HEK293 (cell line): ENCODE measurements at regions not wholly inside any gene's neighbourhood (a gene's known extent, or its start where the extent isn't known, plus 50 kb on each side); places are given as distances from the start of the nearest gene placed in this dataset.

Source experiments
- CTCF ChIA-PET: fragments of 350-600 bp; formaldehyde crosslinking; extraction: SDS; loops from one replicate; lab custom pipeline; 2021; ENCODE audit warnings: antibody characterized with exemption; lab: Yijun Ruan, JAX
- POLR2A ChIA-PET: fragments of 300-600 bp; formaldehyde crosslinking; extraction: SDS; loops from one replicate; lab custom pipeline; 2020; ENCODE audit warnings: antibody characterized with exemption, inconsistent platforms; lab: Yijun Ruan, JAX
- H3K27ac ChIP-seq: fragments of 200-500 bp; sonication (Bioruptor generic); 2 replicates; pipeline ENCODE4 v1.5.1; 2014; ENCODE audit warnings: low read depth, low read length, control low read depth, inconsistent platforms; ENCODE audit errors: extremely low read depth
- H3K36me3 ChIP-seq, 2 experiments: fragments of 200-500 bp in 1 of 2; sonication (Bioruptor generic) in 1 of 2; 1 replicate in 1 of 2; 2 replicates in 1 of 2; pipeline ENCODE4 v1.5.1; 2014 to 2017; ENCODE audit warnings: inconsistent platforms in 2 of 2, low read length in 2 of 2; ENCODE audit not compliant: control insufficient read depth in 2 of 2, insufficient read depth in 1 of 2
- H3K4me1 ChIP-seq: fragments of 200-500 bp; sonication (Bioruptor generic); 2 replicates; pipeline ENCODE4 v1.5.1; 2014; ENCODE audit warnings: mild to moderate bottlenecking, low read length, inconsistent platforms; ENCODE audit not compliant: control insufficient read depth, insufficient read depth
- H3K4me3 ChIP-seq: 2 replicates; pipeline ENCODE4 v1.5.1; 2011; ENCODE audit warnings: low read depth, mild to moderate bottlenecking, control low read depth, low read length, moderate library complexity
- H3K9me3 ChIP-seq: fragments of 200-500 bp; sonication (Bioruptor generic); 2 replicates; pipeline ENCODE4 v1.5.1; 2014; ENCODE audit warnings: low read depth, low read length, inconsistent platforms; ENCODE audit not compliant: control insufficient read depth, insufficient read depth
- GLIS2 ChIP-seq: fragments of 450-650 bp; formaldehyde crosslinking; IDR thresholded peaks from 2 replicates; pipeline ENCODE4 v1.5.1; 2016; ENCODE audit warnings: missing biosample characterization, missing genetic modification characterization
- HOXC10 ChIP-seq: sonication (generic); formaldehyde crosslinking; IDR thresholded peaks from 2 replicates; pipeline ENCODE4 v1.8.1; 2023; ENCODE audit warnings: mild to moderate bottlenecking, missing genetic modification reagents
- OSR2 ChIP-seq: fragments of 450-650 bp; formaldehyde crosslinking; IDR thresholded peaks from 2 replicates; pipeline ENCODE4 v1.5.1; 2016; ENCODE audit warnings: missing biosample characterization, missing genetic modification characterization
- PATZ1 ChIP-seq: fragments of 450-650 bp; formaldehyde crosslinking; IDR thresholded peaks from 2 replicates; pipeline ENCODE4 v1.5.1; 2016; ENCODE audit warnings: missing biosample characterization, missing genetic modification characterization
- PRDM6 ChIP-seq: fragments of 450-650 bp; formaldehyde crosslinking; IDR thresholded peaks from 2 replicates; pipeline ENCODE4 v1.5.1; 2017; ENCODE audit warnings: missing biosample characterization, missing genetic modification characterization
- RBAK ChIP-seq: fragments of 450-650 bp; formaldehyde crosslinking; IDR thresholded peaks from 2 replicates; pipeline ENCODE4 v1.5.1; 2016; ENCODE audit warnings: missing biosample characterization, missing genetic modification characterization
- SP2 ChIP-seq: fragments of 450-650 bp; formaldehyde crosslinking; IDR thresholded peaks from 2 replicates; pipeline ENCODE4 v1.5.1; 2016; ENCODE audit warnings: missing biosample characterization, missing genetic modification characterization
- YY2 ChIP-seq: fragments of 450-650 bp; formaldehyde crosslinking; IDR thresholded peaks from 2 replicates; pipeline ENCODE4 v1.5.1; 2016; ENCODE audit warnings: missing biosample characterization, missing genetic modification characterization
- ZNF138 ChIP-seq: fragments of 450-650 bp; formaldehyde crosslinking; IDR thresholded peaks from 2 replicates; pipeline ENCODE4 v1.5.1; 2016; ENCODE audit warnings: missing biosample characterization, missing genetic modification characterization, borderline replicate concordance
- ZNF148 ChIP-seq: fragments of 450-650 bp; formaldehyde crosslinking; IDR thresholded peaks from 2 replicates; pipeline ENCODE4 v1.5.0; 2017; ENCODE audit warnings: missing biosample characterization, missing genetic modification characterization, borderline replicate concordance
- ZNF16 ChIP-seq: fragments of 450-650 bp; formaldehyde crosslinking; IDR thresholded peaks from 2 replicates; pipeline ENCODE4 v1.5.1; 2016; ENCODE audit warnings: low read depth, missing biosample characterization, missing genetic modification characterization
- ZNF223 ChIP-seq: fragments of 450-650 bp; formaldehyde crosslinking; IDR thresholded peaks from 2 replicates; pipeline ENCODE4 v1.5.1; 2016; ENCODE audit warnings: missing biosample characterization, missing genetic modification characterization
- ZNF280C ChIP-seq: fragments of 450-650 bp; formaldehyde crosslinking; IDR thresholded peaks from 2 replicates; pipeline ENCODE4 v1.5.1; 2016; ENCODE audit warnings: missing biosample characterization, missing genetic modification characterization
- ZNF280D ChIP-seq: fragments of 450-650 bp; formaldehyde crosslinking; IDR thresholded peaks from 2 replicates; pipeline ENCODE4 v1.5.1; 2016; ENCODE audit warnings: missing biosample characterization, missing genetic modification characterization
- ZNF391 ChIP-seq: fragments of 450-650 bp; formaldehyde crosslinking; IDR thresholded peaks from 2 replicates; pipeline ENCODE4 v1.5.1; 2016; ENCODE audit warnings: low read depth, missing biosample characterization, missing genetic modification characterization, borderline replicate concordance
- ZNF571 ChIP-seq: fragments of 450-650 bp; formaldehyde crosslinking; IDR thresholded peaks from 2 replicates; pipeline ENCODE4 v1.5.0; 2017; ENCODE audit warnings: missing biosample characterization, missing genetic modification characterization
- ZNF701 ChIP-seq: fragments of 450-650 bp; formaldehyde crosslinking; IDR thresholded peaks from 2 replicates; pipeline ENCODE4 v1.5.1; 2016; ENCODE audit warnings: missing biosample characterization, missing genetic modification characterization
- ZNF768 ChIP-seq: fragments of 450-650 bp; formaldehyde crosslinking; IDR thresholded peaks from 2 replicates; pipeline ENCODE4 v1.5.1; 2018; ENCODE audit warnings: missing biosample characterization, mild to moderate bottlenecking, missing genetic modification characterization

- POLR2A ChIA-PET: no interaction called here
- no peaks in the 10 kb centered on the region for H3K9me3 ChIP-seq
- no peaks in the 10 kb centered on the region for H3K36me3 ChIP-seq
- no peak overlapping the region for H3K4me3 ChIP-seq
- no peak overlapping the region for H3K27ac ChIP-seq
- no peak for TF ChIP-seq ZNF571 (tag by site-specific recombination)
- no peak for TF ChIP-seq ZNF148
- TF ChIP-seq PRDM6 (tag by site-specific recombination): 0 out of 2 replicates have a peak, but pooled peaks have one; percentile 5
- TF ChIP-seq SP2 (tag by site-specific recombination): no peak
- CTCF ChIA-PET: interaction anchor here (0.7 to 1.9 kb wide), 2 partner anchors 11 to 189 kb away, joined by 3 to 6 read pairs; no protein-coding TSS in a partner anchor
- no peaks in the 10 kb centered on the region for H3K4me1 ChIP-seq
These were observed 55.9 kb upstream of the JAK1 start for GRCh38 chr1:65022216-65022615.

GRCh38 chr1:65025794-65026193 lies 59.4 kb upstream of the JAK1 start:
- Histone ChIP-seq H3K9me3 (no peaks in the 10 kb centered on the region), H3K4me1 (0 out of 2 replicates have a peak, but pooled peaks cover 2% of the 10 kb centered on the region), H3K4me3 (no peak overlapping the region), H3K36me3 (no peaks in the 10 kb centered on the region), H3K27ac (no peak overlapping the region)
- TF ChIP-seq PATZ1 (tag by site-specific recombination): no peak
- no peak for TF ChIP-seq RBAK (tag by site-specific recombination)
- no peak for TF ChIP-seq ZNF16 (tag by site-specific recombination)
- TF ChIP-seq ZNF391 (tag by site-specific recombination): no peak
- TF ChIP-seq ZNF280C (tag by site-specific recombination): no peak
- TF ChIP-seq ZNF138 (tag by site-specific recombination): no peak
- no peak for TF ChIP-seq ZNF223
- no peak for TF ChIP-seq GLIS2 (tag by site-specific recombination)
- TF ChIP-seq ZNF701: no peak
- TF ChIP-seq ZNF280D (tag by site-specific recombination): no peak
- TF ChIP-seq HOXC10 (CRISPR knock-in tag): no peak
- no peak for TF ChIP-seq ZNF768
- TF ChIP-seq YY2 (tag by site-specific recombination): no peak
- TF ChIP-seq OSR2 (tag by site-specific recombination): no peak
- CTCF ChIA-PET: no interaction called here
- POLR2A ChIA-PET: no interaction called here
